Brain microvascular endothelial cell (primary cell): ENCODE measurements at regions not wholly inside any gene's neighbourhood (a gene's known extent, or its start where the extent isn't known, plus 50 kb on each side); places are given as distances from the start of the nearest gene placed in this dataset.

Experiments used
- DNase-seq: peaks from one replicate; pipeline ENCODE4 v3.0.0-alpha.2; 2020
- H3K27ac ChIP-seq: fragments of 250-450 bp; sonication (Bioruptor Pico); 2 replicates; pipeline ENCODE4 v1.5.1; 2020; ENCODE audit warnings: mild to moderate bottlenecking, moderate library complexity
- H3K27me3 ChIP-seq: fragments of 250-450 bp; sonication (Bioruptor Pico); replicated peaks from 2 replicates; pipeline ENCODE4 v1.5.1; 2020; ENCODE audit warnings: mild to moderate bottlenecking
- H3K36me3 ChIP-seq: fragments of 250-450 bp; sonication (Bioruptor Pico); replicated peaks from 2 replicates; pipeline ENCODE4 v1.5.1; 2020; ENCODE audit warnings: mild to moderate bottlenecking
- H3K4me3 ChIP-seq: 2 replicates; pipeline ENCODE4 v1.5.1; 2011; ENCODE audit warnings: low read depth, mild to moderate bottlenecking, control low read depth, low read length, moderate library complexity
- in situ Hi-C: cut with HindIII; loops from 2 replicates; pipeline ENCODE4 v1.10.0; 2017; ENCODE audit warnings: low sequenced_read_pairs, low pct_ligation_motif_present
- TF ChIP-seq, protein P1 (sequence below): IDR thresholded peaks from 2 replicates; pipeline ENCODE4 v1.5.1; 2011; ENCODE audit warnings: low read depth, mild to moderate bottlenecking, moderate library complexity, low read length, control low read depth, inconsistent platforms; ENCODE audit errors: missing control alignments

DNA sequence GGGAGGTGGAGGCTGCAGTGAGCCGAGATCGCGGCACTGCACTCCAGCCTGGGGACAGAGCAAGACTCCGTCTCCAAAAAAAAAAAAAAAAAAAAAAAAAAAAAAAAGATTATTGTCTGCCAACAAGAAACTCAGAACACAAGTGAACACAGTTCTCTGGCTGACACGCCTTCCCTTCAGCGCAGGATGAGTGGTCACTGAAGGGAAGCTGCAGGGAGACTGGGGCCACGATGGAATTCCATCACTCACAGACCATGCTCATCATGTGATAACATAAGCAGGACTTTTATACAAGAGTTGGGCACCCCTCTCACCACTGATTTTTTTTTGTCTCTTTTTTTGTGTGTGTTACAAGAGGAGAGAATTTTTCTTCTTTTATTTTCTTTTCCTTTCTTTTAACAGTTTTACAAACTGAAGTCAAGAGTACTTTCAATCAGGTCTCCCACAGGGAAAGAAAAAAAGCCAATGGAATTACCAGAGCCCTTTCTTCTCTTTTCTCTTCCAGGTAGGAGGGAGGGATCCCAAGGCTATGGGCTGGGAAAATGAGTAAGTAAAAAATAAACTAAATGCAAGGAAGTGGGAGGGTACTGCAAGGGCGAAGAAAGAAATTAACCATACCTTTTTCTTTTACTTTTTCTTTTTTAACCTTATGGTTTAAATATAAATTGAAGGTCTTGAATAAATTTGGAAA lies 435.6 kb downstream of the GPM6A start:
- no peak for DNase-seq
- in situ Hi-C loops: no loop called here
- TF ChIP-seq, protein P1, sequence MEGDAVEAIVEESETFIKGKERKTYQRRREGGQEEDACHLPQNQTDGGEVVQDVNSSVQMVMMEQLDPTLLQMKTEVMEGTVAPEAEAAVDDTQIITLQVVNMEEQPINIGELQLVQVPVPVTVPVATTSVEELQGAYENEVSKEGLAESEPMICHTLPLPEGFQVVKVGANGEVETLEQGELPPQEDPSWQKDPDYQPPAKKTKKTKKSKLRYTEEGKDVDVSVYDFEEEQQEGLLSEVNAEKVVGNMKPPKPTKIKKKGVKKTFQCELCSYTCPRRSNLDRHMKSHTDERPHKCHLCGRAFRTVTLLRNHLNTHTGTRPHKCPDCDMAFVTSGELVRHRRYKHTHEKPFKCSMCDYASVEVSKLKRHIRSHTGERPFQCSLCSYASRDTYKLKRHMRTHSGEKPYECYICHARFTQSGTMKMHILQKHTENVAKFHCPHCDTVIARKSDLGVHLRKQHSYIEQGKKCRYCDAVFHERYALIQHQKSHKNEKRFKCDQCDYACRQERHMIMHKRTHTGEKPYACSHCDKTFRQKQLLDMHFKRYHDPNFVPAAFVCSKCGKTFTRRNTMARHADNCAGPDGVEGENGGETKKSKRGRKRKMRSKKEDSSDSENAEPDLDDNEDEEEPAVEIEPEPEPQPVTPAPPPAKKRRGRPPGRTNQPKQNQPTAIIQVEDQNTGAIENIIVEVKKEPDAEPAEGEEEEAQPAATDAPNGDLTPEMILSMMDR: no peak
- Histone ChIP-seq H3K27ac (no peak overlapping the region), H3K27me3 (no peaks in the 10 kb centered on the region), H3K36me3 (no peaks in the 10 kb centered on the region), H3K4me3 (no peak overlapping the region)

DNA sequence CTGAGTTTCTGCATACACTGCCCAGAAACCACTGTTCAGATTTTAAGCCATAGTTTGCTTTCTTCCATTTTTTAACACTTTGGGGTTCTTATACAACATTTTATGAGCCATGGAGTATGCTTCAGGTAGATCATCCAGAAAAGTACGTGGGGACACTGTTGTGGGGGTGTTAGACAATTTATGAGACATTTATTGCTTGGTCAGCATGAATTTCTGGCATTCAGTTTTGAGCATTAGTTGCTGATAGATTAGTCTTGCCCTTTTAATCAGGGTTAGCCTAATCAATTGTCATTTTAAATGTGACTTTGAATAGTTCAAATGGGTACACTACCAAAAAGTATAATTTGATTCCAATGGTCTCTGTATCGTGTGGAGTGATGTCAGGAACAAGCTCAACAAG lies 434.9 kb downstream of the GPM6A start:
- Histone ChIP-seq H3K27me3 (no peaks in the 10 kb centered on the region), H3K27ac (no peak overlapping the region), H3K4me3 (no peak overlapping the region), H3K36me3 (no peaks in the 10 kb centered on the region)
- in situ Hi-C loops: no loop called here
- DNase-seq: no peak
- TF ChIP-seq, protein P1: no peak

DNA sequence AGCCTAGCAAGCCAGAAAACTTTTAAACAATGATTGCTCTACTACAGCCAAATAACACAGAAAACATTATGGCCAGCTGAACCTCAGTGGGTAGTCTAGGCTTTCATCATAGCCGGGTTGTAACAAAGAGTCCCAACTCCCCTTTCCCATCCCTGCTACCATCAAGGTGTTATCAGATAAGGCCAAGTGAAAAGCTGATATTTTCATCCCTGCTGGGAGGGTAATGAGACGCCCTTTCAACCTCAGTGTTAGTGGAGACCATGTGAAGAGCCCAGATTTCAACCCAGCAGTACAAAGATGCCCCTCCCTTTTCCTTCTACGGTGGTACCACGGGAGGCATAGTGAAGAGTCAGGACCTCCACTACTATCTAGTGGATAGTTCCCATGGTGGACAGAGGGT lies 433.7 kb downstream of the GPM6A start:
- H3K27ac ChIP-seq: no peak overlapping the region
- TF ChIP-seq, protein P1: no peak
- in situ Hi-C loops: no loop called here
- no peak overlapping the region for H3K4me3 ChIP-seq
- H3K36me3 ChIP-seq: no peaks in the 10 kb centered on the region
- no peaks in the 10 kb centered on the region for H3K27me3 ChIP-seq
- DNase-seq: no peak

DNA sequence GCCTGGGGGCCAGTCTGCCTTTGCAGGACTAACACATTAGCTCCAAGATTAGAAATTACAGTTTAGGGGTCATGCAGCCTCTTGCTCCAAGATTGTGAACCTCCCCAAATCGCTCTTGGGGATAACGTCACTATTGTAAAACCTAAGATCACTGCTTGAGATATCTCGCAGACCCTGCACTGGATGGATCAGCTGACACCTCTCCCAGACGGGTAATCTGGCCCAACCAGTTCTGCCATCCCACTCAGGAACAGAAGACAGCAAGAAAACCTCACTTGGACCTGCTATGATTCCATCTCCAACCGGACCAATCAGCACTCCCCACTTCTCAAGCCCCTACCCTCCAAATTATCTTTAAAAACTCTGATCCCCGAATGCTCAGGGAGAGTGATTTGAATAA lies 431.2 kb downstream of the GPM6A start:
- in situ Hi-C loops: no loop called here
- no peak for DNase-seq
- Histone ChIP-seq H3K36me3 (no peaks in the 10 kb centered on the region), H3K27ac (no peak overlapping the region), H3K27me3 (no peaks in the 10 kb centered on the region), H3K4me3 (no peak overlapping the region)
- TF ChIP-seq, protein P1: no peak

DNA sequence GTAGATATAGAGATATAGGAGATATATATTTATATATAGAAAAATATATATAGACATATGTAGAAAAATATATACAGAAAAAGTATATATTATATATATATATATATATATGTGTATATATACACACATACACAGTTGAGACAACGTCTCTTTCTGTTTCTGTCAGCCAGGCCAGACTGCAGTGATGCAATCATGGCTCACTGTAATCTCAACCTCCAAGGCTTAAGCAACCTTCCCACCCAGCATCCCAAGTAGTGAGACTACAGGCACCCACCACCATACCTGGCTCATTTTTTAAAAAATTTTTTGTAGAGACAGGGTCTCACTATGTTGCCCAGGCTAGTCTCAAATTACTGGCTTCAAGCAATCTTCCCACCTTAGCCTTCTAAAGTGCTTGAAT lies 426.3 kb downstream of the GPM6A start:
- no peak for DNase-seq
- in situ Hi-C loops: no loop called here
- H3K4me3 ChIP-seq: no peak overlapping the region
- H3K36me3 ChIP-seq: no peaks in the 10 kb centered on the region
- TF ChIP-seq, protein P1: no peak
- H3K27ac ChIP-seq: no peak overlapping the region
- no peaks in the 10 kb centered on the region for H3K27me3 ChIP-seq
